NCI-H524 (cell line): ENCODE measurements at regions not wholly inside any gene's neighbourhood (a gene's known extent, or its start where the extent isn't known, plus 50 kb on each side); places are given as distances from the start of the nearest gene placed in this dataset.

Experiments
- DNase-seq, 2 experiments: peaks; one replicate each; lab custom pipeline; 2025; lab: John Stamatoyannopoulos, UW

GRCh38 chr2:65499216-65499615 lies 66.8 kb upstream of the SPRED2 start:
- no peak for DNase-seq

- no peak for DNase-seq
Measured at GRCh38 chr2:65498396-65498795, 66.0 kb upstream of the SPRED2 start.

GRCh38 chr2:65495251-65495877 lies 63.0 kb upstream of the SPRED2 start:
- DNase-seq, result no peak

GRCh38 chr2:65494078-65494477 lies 61.7 kb upstream of the SPRED2 start:
- DNase-seq, result no peak

- DNase-seq, result no peak
Measured at GRCh38 chr2:65491381-65491905, 59.0 kb upstream of the SPRED2 start.

GRCh38 chr2:65490222-65490621 lies 57.8 kb upstream of the SPRED2 start:
- no peak for DNase-seq

GRCh38 chr2:65489269-65489668 lies 56.9 kb upstream of the SPRED2 start:
- DNase-seq, result no peak

GRCh38 chr2:65488527-65488926 lies 56.1 kb upstream of the SPRED2 start:
- DNase-seq, result no peak

GRCh38 chr2:65487404-65487803 lies 55.0 kb upstream of the SPRED2 start:
- no peak for DNase-seq

GRCh38 chr2:65486802-65487201 lies 54.4 kb upstream of the SPRED2 start:
- DNase-seq, result no peak

- no peak for DNase-seq
Measured at GRCh38 chr2:65486282-65486681, 53.9 kb upstream of the SPRED2 start.

- DNase-seq, result no peak
Measured at GRCh38 chr2:65485839-65486238, 53.4 kb upstream of the SPRED2 start.

GRCh38 chr2:65483763-65484162 lies 51.4 kb upstream of the SPRED2 start:
- no peak for DNase-seq

- DNase-seq, result no peak
Measured at GRCh38 chr2:65482971-65483370, 50.6 kb upstream of the SPRED2 start.
